ENCODE measurements at regions not wholly inside any gene's neighbourhood (a gene's known extent, or its start where the extent isn't known, plus 50 kb on each side); places are given as distances from the start of the nearest gene placed in this dataset.

DNA sequence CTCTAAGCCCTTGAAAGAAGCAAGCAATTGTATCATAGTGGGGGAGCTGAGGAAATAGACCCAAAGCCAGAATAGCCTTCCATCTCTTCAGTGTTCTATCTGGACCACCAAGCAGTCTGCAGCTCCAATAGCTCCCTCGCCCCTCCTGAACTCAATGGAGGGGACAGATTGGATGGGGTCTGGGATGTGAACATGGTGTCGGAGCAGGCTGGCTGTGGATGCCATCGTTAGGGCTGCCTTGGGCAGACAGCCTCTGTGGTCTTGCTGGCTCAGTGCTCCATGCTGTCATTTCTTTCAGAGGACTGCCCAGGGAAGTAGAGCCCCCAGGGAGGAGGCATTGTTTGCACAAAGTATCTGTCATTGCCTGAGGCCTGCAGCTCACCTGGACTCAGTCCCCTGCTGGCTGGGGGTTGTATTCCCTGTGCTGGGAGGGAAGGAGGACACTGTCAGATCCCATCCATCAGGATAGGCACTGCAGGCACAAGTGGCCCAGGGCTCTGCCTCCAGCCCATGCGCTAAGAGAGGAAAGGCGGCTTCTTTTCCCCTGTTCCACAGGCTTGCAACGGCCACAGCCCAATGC lies 537.7 kb downstream of the BUD13 start:
- TF ChIP-seq CTCF (IDR thresholded peaks at IDR 0.05) (no peak), EP300 (IDR thresholded peaks at IDR 0.05) (no peak)

Measured in gastroesophageal sphincter (tissue), 3 donors.